OCI-LY1 (cell line): ENCODE measurements at regions not wholly inside any gene's neighbourhood (a gene's known extent, or its start where the extent isn't known, plus 50 kb on each side); places are given as distances from the start of the nearest gene placed in this dataset.

ENCODE experiments used
- H2AFZ ChIP-seq: fragments of 200-600 bp; sonication (generic), shearing (Covaris generic); 2 replicates; pipeline ENCODE4 v1.6.0; 2014; ENCODE audit warnings: antibody characterized with exemption, mild to moderate bottlenecking, low read length
- H3F3A ChIP-seq: fragments of 200-600 bp; sonication (generic), shearing (Covaris generic); 2 replicates; pipeline ENCODE4 v1.6.0; 2014; ENCODE audit warnings: mild to moderate bottlenecking, antibody characterized with exemption, low read length, moderate library complexity; ENCODE audit not compliant: insufficient read depth
- H3K27ac ChIP-seq: fragments of 200-600 bp; sonication (generic); 2 replicates; pipeline ENCODE4 v1.5.1; 2014; ENCODE audit warnings: low read length, mixed run types, mild to moderate bottlenecking, low read depth; ENCODE audit not compliant: poor library complexity, severe bottlenecking
- H3K27me3 ChIP-seq: fragments of 200-600 bp; sonication (generic); 2 replicates; pipeline ENCODE4 v1.6.0; 2014; ENCODE audit warnings: antibody characterized with exemption, mild to moderate bottlenecking, low read length, moderate library complexity; ENCODE audit not compliant: insufficient read depth
- H3K36me3 ChIP-seq: fragments of 200-600 bp; sonication (generic); 2 replicates; pipeline ENCODE4 v1.6.1; 2014; ENCODE audit warnings: mild to moderate bottlenecking, antibody characterized with exemption, low read length, moderate library complexity, mixed read lengths; ENCODE audit not compliant: insufficient read depth
- H3K4me1 ChIP-seq: fragments of 200-600 bp; sonication (generic); 2 replicates; pipeline ENCODE4 v1.5.1; 2014; ENCODE audit warnings: mild to moderate bottlenecking, low read length, moderate library complexity; ENCODE audit not compliant: insufficient read depth, severe bottlenecking
- H3K4me2 ChIP-seq: fragments of 200-600 bp; sonication (generic), shearing (Covaris generic); 2 replicates; pipeline ENCODE4 v1.6.1; 2014; ENCODE audit warnings: low read length
- H3K4me3 ChIP-seq: fragments of 200-600 bp; sonication (generic); 2 replicates; pipeline ENCODE4 v1.5.1; 2014; ENCODE audit warnings: low read length, low read depth, mild to moderate bottlenecking, mixed read lengths; ENCODE audit not compliant: poor library complexity, severe bottlenecking
- H3K79me2 ChIP-seq: fragments of 200-600 bp; shearing (Covaris generic); 2 replicates; pipeline ENCODE4 v1.6.1; 2016; ENCODE audit warnings: mixed run types, low read length, mixed read lengths; ENCODE audit not compliant: insufficient read depth
- H3K9ac ChIP-seq: fragments of 200-600 bp; sonication (generic), shearing (Covaris generic); 2 replicates; pipeline ENCODE4 v1.6.1; 2014; ENCODE audit warnings: mild to moderate bottlenecking, low read length, mixed read lengths
- H3K9me2 ChIP-seq: fragments of 200-600 bp; sonication (generic), shearing (Covaris generic); 2 replicates; pipeline ENCODE4 v1.6.1; 2014; ENCODE audit warnings: low read depth, mild to moderate bottlenecking, low read length, mixed read lengths
- H3K9me3 ChIP-seq: fragments of 200-600 bp; shearing (Covaris generic); 2 replicates; pipeline ENCODE4 v1.6.1; 2014; ENCODE audit warnings: low read length, mixed read lengths
- H4K20me1 ChIP-seq: fragments of 200-600 bp; sonication (generic), shearing (Covaris generic); 2 replicates; pipeline ENCODE4 v1.6.0; 2016; ENCODE audit warnings: mild to moderate bottlenecking, low read length; ENCODE audit not compliant: insufficient read depth
- CTCF ChIP-seq: fragments of 200-600 bp; sonication (generic), shearing (Covaris generic); IDR thresholded peaks from 2 replicates; pipeline ENCODE4 v1.5.1; 2017; ENCODE audit warnings: mild to moderate bottlenecking, antibody characterized with exemption, low read length, moderate library complexity, mixed read lengths
- EZH2 ChIP-seq: fragments of 200-600 bp; sonication (generic), shearing (Covaris generic); IDR thresholded peaks from 2 replicates; pipeline ENCODE4 v1.8.0; 2017; ENCODE audit warnings: borderline replicate concordance, mixed run types, mild to moderate bottlenecking, antibody characterized with exemption, low read length, moderate library complexity, mixed read lengths

GRCh38 chr4:60033826-60034225 is 1166.3 kb upstream of the ADGRL3 start:
- no peak overlapping the region for H3K4me3 ChIP-seq
- H3K36me3 ChIP-seq = no peaks in the 10 kb centered on the region
- TF ChIP-seq EZH2 (no peak), CTCF (no peak)
- no peaks in the 10 kb centered on the region for H3K79me2 ChIP-seq
- no peaks in the 10 kb centered on the region for H3K9me3 ChIP-seq
- no peak overlapping the region for H3K9ac ChIP-seq
- no peak overlapping the region for H2AFZ ChIP-seq
- no peak overlapping the region for H3K4me2 ChIP-seq
- H3F3A ChIP-seq = no peaks in the 10 kb centered on the region
- H3K27me3 ChIP-seq = no peaks in the 10 kb centered on the region
- no peaks in the 10 kb centered on the region for H4K20me1 ChIP-seq
- H3K4me1 ChIP-seq = no peaks in the 10 kb centered on the region
- no peak overlapping the region for H3K27ac ChIP-seq
- H3K9me2 ChIP-seq = no peaks in the 10 kb centered on the region

- H3F3A ChIP-seq = no peaks in the 10 kb centered on the region
- no peak overlapping the region for H3K27ac ChIP-seq
- H3K9ac ChIP-seq = no peak overlapping the region
- no peak overlapping the region for H3K4me2 ChIP-seq
- H2AFZ ChIP-seq = no peak overlapping the region
- no peaks in the 10 kb centered on the region for H3K27me3 ChIP-seq
- H3K36me3 ChIP-seq = no peaks in the 10 kb centered on the region
- no peaks in the 10 kb centered on the region for H3K9me2 ChIP-seq
- H3K9me3 ChIP-seq = no peaks in the 10 kb centered on the region
- TF ChIP-seq EZH2 (no peak), CTCF (no peak)
- no peaks in the 10 kb centered on the region for H3K79me2 ChIP-seq
- no peaks in the 10 kb centered on the region for H3K4me1 ChIP-seq
- H4K20me1 ChIP-seq = no peaks in the 10 kb centered on the region
- H3K4me3 ChIP-seq = no peak overlapping the region
Measured at GRCh38 chr4:60034361-60034760, 1165.8 kb upstream of the ADGRL3 start.

GRCh38 chr4:60039908-60040307 is 1160.2 kb upstream of the ADGRL3 start:
- no peaks in the 10 kb centered on the region for H3K36me3 ChIP-seq
- H3F3A ChIP-seq = no peaks in the 10 kb centered on the region
- no peaks in the 10 kb centered on the region for H3K27me3 ChIP-seq
- TF ChIP-seq CTCF (no peak), EZH2 (no peak)
- H3K27ac ChIP-seq = no peak overlapping the region
- H3K79me2 ChIP-seq = no peaks in the 10 kb centered on the region
- no peak overlapping the region for H3K9ac ChIP-seq
- no peaks in the 10 kb centered on the region for H3K4me1 ChIP-seq
- no peaks in the 10 kb centered on the region for H4K20me1 ChIP-seq
- no peaks in the 10 kb centered on the region for H3K9me2 ChIP-seq
- no peaks in the 10 kb centered on the region for H3K9me3 ChIP-seq
- no peak overlapping the region for H3K4me2 ChIP-seq
- no peak overlapping the region for H2AFZ ChIP-seq
- no peak overlapping the region for H3K4me3 ChIP-seq
